Psoas muscle (tissue), 7 donors: ENCODE measurements at regions not wholly inside any gene's neighbourhood (a gene's known extent, or its start where the extent isn't known, plus 50 kb on each side); places are given as distances from the start of the nearest gene placed in this dataset.

Experiments
- ATAC-seq, 4 donors: fragments of 200-7000 bp; cut with Tn5 transposase; one replicate each; pipeline ENCODE4 v1.9.1; 2020; ENCODE audit warnings: moderate library complexity in 3 of 4, mild to moderate bottlenecking in 2 of 4
- DNase-seq, 2 donors: peaks; one replicate each; pipeline ENCODE4 v3.0.0-alpha.2; 2020
- H3K27ac ChIP-seq: fragments of 200-600 bp; one replicate; pipeline ENCODE4 v1.8.0; 2022
- H3K27me3 ChIP-seq, 3 donors: fragments of 200-600 bp in 1 of 3; one replicate each; pipeline versions ENCODE4 v1.6.1 to v1.8.0; 2013 to 2022; ENCODE audit warnings: low read length in 2 of 3, mild to moderate bottlenecking in 2 of 3, moderate library complexity in 1 of 3; ENCODE audit not compliant: insufficient read depth in 3 of 3
- H3K36me3 ChIP-seq, 2 donors: fragments of 200-600 bp in 1 of 2; one replicate each; pipeline versions ENCODE4 v1.6.1 to v1.8.0; 2013 to 2022; ENCODE audit warnings: low read depth in 1 of 2, mild to moderate bottlenecking in 1 of 2, moderate library complexity in 1 of 2; ENCODE audit not compliant: insufficient read depth in 1 of 2
- H3K4me1 ChIP-seq: fragments of 200-600 bp; one replicate; pipeline ENCODE4 v1.8.0; 2022
- H3K4me3 ChIP-seq: fragments of 200-600 bp; one replicate; pipeline ENCODE4 v1.8.0; 2022; ENCODE audit warnings: mild to moderate bottlenecking
- H3K9me3 ChIP-seq: fragments of 200-600 bp; one replicate; pipeline ENCODE4 v1.8.0; 2022
- CTCF ChIP-seq: fragments of 200-600 bp; IDR thresholded peaks from one replicate; pipeline ENCODE4 v1.8.0; 2022; ENCODE audit warnings: antibody characterized with exemption
- WGBS, 3 donors: extraction: QIAGEN DNeasy Blood & Tissue Kit; methylation state at CpG; one replicate each; pipeline versions ENCODE4 v1.1.6 to v1.1.7; 2013; 5-methylcytosine and 5-hydroxymethylcytosine counted together
- intact Hi-C, 2 donors: fragments of 100-400 bp; cut with DNase I; formaldehyde crosslinking; loops; one replicate each; pipeline versions ENCODE4 v1.11.0 to v1.14.2; 2022
- donor health status: healthy with polysubstance abuse.
- donor health status: DM: no; HTN: no; CAD: no; lungs with moderate emphysema.
- donor health status: Bipolar disorder and iron deficiency.
- donor health status: healthy.
- donor health status: DM: yes; HTN: yes; CAD: no.
- donor health status: DM: no; HTN: no; CAD: no.
- donor health status: DM: yes; HTN: yes; CAD: no.

DNA sequence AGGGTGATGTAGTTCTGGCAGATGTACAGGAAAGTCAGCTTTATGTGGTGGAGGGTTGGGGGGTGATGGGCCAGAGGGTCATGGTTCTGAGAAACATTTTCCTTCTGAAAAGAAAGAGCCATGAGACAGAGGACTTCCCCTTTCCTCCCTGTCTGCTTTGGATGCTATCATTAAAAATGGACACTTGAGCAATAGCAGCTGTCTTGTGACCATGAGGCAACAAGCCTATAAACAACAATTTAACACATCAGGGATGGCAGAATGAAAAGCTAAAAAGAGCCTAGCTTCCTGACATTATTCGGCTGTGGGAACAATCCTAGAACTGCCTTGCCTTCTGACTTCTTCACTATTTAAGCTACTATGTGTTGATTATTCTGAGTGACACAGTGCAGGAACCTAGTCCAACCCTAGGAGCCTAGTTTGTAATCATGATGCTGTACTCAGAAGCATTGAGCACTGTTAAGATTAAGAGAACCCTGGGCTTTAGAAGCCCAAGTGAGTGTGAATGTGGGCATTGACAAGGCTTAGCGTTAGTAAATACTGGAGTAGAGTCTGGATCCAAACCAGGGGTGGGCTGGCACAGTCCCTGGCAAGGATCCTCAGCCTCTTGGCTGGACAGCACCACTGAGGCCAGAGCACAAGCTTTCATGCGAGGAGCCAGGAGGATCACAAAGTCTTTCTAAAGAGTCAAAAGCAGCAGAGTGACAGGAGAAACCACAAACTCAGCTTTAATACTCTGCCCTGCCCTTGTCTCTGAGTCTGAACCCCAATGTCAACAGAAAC lies 178.5 kb upstream of the EGFLAM start:
- no peak for DNase-seq
- peak in 2 of 4 donors; percentile 30 to 61 for ATAC-seq
- no peaks in the 10 kb centered on the region for H3K36me3 ChIP-seq
- intact Hi-C loops: no loop called here
- H3K27ac ChIP-seq: peak overlapping the region; percentile 36
- no peaks in the 10 kb centered on the region for H3K9me3 ChIP-seq
- peaks cover 0 to 4% (median 0%) of the 10 kb centered on the region in 3 donors for H3K27me3 ChIP-seq
- no peak overlapping the region for H3K4me3 ChIP-seq
- H3K4me1 ChIP-seq: peaks cover 3% of the 10 kb centered on the region
- WGBS, 3 donors: 71 to 83% (median 79%) methylated on average over 3 of the region's 3 CpGs
- TF ChIP-seq CTCF: no peak

DNA sequence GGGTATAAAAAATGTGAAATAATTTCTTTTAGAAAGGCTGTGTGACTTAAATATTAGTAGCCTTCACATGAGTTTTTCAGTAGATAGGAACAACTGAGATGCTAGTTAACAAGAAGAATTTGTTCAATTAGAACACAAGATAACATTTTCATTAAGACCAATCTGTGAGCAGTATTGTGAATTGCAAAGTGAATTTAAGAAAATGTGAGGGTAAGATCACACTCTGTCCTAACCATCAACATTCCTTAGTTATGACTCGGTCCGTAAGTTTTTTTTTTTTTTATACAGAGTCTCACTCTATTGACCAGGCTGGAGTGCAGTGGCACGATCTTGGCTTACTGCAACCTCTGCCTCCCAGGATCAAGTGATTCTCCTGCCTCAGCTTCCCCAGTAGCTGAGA lies 180.2 kb upstream of the EGFLAM start:
- no peak for TF ChIP-seq CTCF
- no peaks in the 10 kb centered on the region for H3K9me3 ChIP-seq
- H3K36me3 ChIP-seq: no peaks in the 10 kb centered on the region
- intact Hi-C loops: no loop called here
- peaks cover 3% of the 10 kb centered on the region for H3K4me1 ChIP-seq
- H3K27me3 ChIP-seq: no peaks in the 10 kb centered on the region
- no peak overlapping the region for H3K4me3 ChIP-seq
- 72 to 78% (median 74%) methylated on average over 3 of the region's 3 CpGs for WGBS, 3 donors
- no peak overlapping the region for H3K27ac ChIP-seq
- DNase-seq: no peak
- no peak for ATAC-seq

- no peak for DNase-seq
- Histone ChIP-seq H3K36me3 (no peaks in the 10 kb centered on the region), H3K9me3 (no peaks in the 10 kb centered on the region), H3K4me1 (peaks cover 3% of the 10 kb centered on the region), H3K4me3 (no peak overlapping the region), H3K27ac (no peak overlapping the region), H3K27me3 (no peaks in the 10 kb centered on the region)
- ATAC-seq: no peak
- intact Hi-C loops: no loop called here
- TF ChIP-seq CTCF: no peak
- 37 to 52% (median 40%) methylated on average over 1 of the region's 1 CpG for WGBS, 3 donors
Observed at GRCh38 chr5:38077652-38078051, 180.7 kb upstream of the EGFLAM start.

GRCh38 chr5:38071831-38072694 lies 186.3 kb upstream of the EGFLAM start:
- DNase-seq (no peak), ATAC-seq (no peak)
- no peaks in the 10 kb centered on the region for H3K9me3 ChIP-seq
- TF ChIP-seq CTCF: no peak
- H3K36me3 ChIP-seq: no peaks in the 10 kb centered on the region
- intact Hi-C loops: no loop called here
- H3K4me1 ChIP-seq: no peaks in the 10 kb centered on the region
- H3K4me3 ChIP-seq: no peak overlapping the region
- no peak overlapping the region for H3K27ac ChIP-seq
- H3K27me3 ChIP-seq: no peaks in the 10 kb centered on the region
- WGBS, 3 donors: 63 to 64% (median 63%) methylated on average over 9 of the region's 9 CpGs
